Ishikawa (cell line): ENCODE measurements at regions not wholly inside any gene's neighbourhood (a gene's known extent, or its start where the extent isn't known, plus 50 kb on each side); places are given as distances from the start of the nearest gene placed in this dataset.

Source experiments
- CEBPB ChIP-seq: IDR thresholded peaks from 2 replicates; pipeline ENCODE4 v1.6.1; 2012
- CREB1 ChIP-seq: IDR thresholded peaks from 2 replicates; pipeline ENCODE4 v1.6.1; 2012; ENCODE audit warnings: low read depth
- EGR1 ChIP-seq: IDR thresholded peaks from 2 replicates; pipeline ENCODE4 v1.6.1; 2012
- EP300 ChIP-seq: IDR thresholded peaks from 2 replicates; pipeline ENCODE4 v1.6.1; 2012; ENCODE audit warnings: borderline replicate concordance
- FOXM1 ChIP-seq: IDR thresholded peaks from 2 replicates; pipeline ENCODE4 v1.6.1; 2012; ENCODE audit warnings: low read depth, borderline replicate concordance
- NFIC ChIP-seq: IDR thresholded peaks from 2 replicates; pipeline ENCODE4 v1.6.1; 2012
- RAD21 ChIP-seq: IDR thresholded peaks from 2 replicates; pipeline ENCODE4 v1.6.1; 2012; ENCODE audit warnings: low read depth
- REST ChIP-seq: IDR thresholded peaks from 2 replicates; pipeline ENCODE4 v1.6.1; 2012; ENCODE audit warnings: low read depth, mild to moderate bottlenecking
- TAF1 ChIP-seq: IDR thresholded peaks from 2 replicates; pipeline ENCODE4 v1.6.1; 2012; ENCODE audit warnings: low read depth, mild to moderate bottlenecking
- TCF12 ChIP-seq: IDR thresholded peaks from 2 replicates; pipeline ENCODE4 v1.6.1; 2012; ENCODE audit warnings: low read depth
- TEAD4 ChIP-seq: IDR thresholded peaks from 2 replicates; pipeline ENCODE4 v1.6.1; 2012
- USF1 ChIP-seq: IDR thresholded peaks from 2 replicates; pipeline ENCODE4 v1.6.1; 2012
- YY1 ChIP-seq: IDR thresholded peaks from 2 replicates; pipeline ENCODE4 v1.6.1; 2012; ENCODE audit warnings: low read depth
- ZBTB7A ChIP-seq: IDR thresholded peaks from 2 replicates; pipeline ENCODE4 v1.6.1; 2012; ENCODE audit warnings: low read depth
- TF ChIP-seq, protein P1 (sequence below): IDR thresholded peaks from 2 replicates; pipeline ENCODE4 v1.6.1; 2012

GRCh38 chr5:158629591-158630312, 470.0 kb downstream of the EBF1 start:
- TF ChIP-seq YY1: no peak
- TF ChIP-seq EP300: no peak
- TF ChIP-seq CREB1: no peak
- TF ChIP-seq, protein P1, sequence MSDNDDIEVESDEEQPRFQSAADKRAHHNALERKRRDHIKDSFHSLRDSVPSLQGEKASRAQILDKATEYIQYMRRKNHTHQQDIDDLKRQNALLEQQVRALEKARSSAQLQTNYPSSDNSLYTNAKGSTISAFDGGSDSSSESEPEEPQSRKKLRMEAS: no peak
- TF ChIP-seq TEAD4: no peak
- no peak for TF ChIP-seq TCF12
- TF ChIP-seq USF1: no peak
- no peak for TF ChIP-seq RAD21
- no peak for TF ChIP-seq REST
- TF ChIP-seq EGR1: no peak
- TF ChIP-seq NFIC: no peak
- no peak for TF ChIP-seq ZBTB7A
- TF ChIP-seq TAF1: no peak
- TF ChIP-seq FOXM1: no peak
- TF ChIP-seq CEBPB: no peak

DNA sequence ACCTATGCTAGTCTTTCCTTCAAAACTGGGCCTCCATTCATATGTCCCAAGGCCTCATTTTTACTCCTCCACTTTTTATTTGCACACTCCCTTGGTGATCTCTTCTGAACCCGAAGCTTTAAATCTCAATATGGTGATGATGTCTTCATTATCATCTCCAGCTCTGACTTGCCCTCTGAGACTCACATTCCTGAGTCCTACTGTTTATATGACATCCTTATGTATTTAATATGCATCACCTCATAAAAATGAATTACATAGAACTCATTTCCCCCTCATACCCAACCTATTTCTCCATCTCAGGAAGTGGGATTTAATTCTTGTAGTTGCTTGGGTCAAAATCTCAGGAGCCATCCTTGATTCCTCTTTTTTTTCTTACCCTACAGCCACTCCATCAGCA, 473.0 kb downstream of the EBF1 start:
- TF ChIP-seq NFIC (no peak), EGR1 (no peak), TAF1 (no peak), CREB1 (no peak), TEAD4 (no peak), CEBPB (no peak), YY1 (no peak), USF1 (no peak)

- no peak for TF ChIP-seq TEAD4
Observed at GRCh38 chr5:158623971-158624370, 475.7 kb downstream of the EBF1 start.

DNA sequence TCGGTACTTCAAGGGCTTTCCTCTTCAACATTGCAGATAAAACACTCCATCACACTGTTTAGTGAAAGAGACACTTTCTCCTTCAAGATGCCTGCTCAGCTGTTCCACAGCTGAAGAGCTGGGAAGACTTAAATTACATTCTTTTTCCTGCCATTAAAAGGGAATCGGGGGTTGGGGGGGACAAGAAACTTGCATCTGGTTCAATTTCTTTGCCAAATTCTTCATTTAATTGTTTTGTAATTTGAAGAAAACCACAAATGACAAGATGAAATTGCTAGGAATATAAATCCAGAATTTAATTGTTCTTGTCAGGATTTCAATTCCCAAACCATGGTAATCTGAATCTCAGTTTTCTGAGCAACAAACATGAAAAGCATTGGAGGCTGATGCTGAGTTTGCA, 478.3 kb downstream of the EBF1 start:
- TF ChIP-seq USF1 (no peak), YY1 (no peak), TAF1 (no peak)

- TF ChIP-seq FOXM1 (no peak), TAF1 (no peak), CREB1 (no peak), NFIC (no peak), EGR1 (no peak), ZBTB7A (no peak)
Observed at GRCh38 chr5:158619083-158619788, 480.5 kb downstream of the EBF1 start.

DNA sequence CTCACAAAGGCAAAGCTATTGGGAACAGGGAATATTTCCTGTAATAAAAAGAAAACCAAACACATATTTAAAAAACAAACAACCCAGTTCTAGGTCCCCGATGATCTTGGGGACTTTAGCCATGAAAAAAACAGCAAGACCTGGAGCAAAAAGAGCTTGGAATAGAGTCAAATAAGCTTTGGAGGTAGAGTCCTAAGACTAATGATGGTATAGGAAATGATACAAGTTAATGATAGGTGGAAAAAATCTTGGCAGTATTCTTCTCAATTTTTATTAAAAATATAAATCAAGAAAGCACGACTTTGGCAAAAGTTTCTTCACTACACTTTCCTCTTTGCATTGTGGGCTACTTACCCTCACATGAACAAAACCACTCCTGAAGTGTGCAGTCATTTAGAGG, 481.5 kb downstream of the EBF1 start:
- no peak for TF ChIP-seq USF1
- no peak for TF ChIP-seq TAF1

- TF ChIP-seq CREB1 (no peak), YY1 (no peak), ZBTB7A (no peak), NFIC (no peak), FOXM1 (no peak), USF1 (no peak), CEBPB (no peak), REST (no peak), TEAD4 (no peak), RAD21 (no peak), EP300 (no peak), TCF12 (no peak), EGR1 (no peak), TAF1 (no peak)
- TF ChIP-seq, protein P1: no peak
Observed at GRCh38 chr5:158616707-158617106, 483.0 kb downstream of the EBF1 start.
